ENCODE measurements at regions not wholly inside any gene's neighbourhood (a gene's known extent, or its start where the extent isn't known, plus 50 kb on each side); places are given as distances from the start of the nearest gene placed in this dataset.

- no peaks in the 10 kb centered on the region for H3K4me1 ChIP-seq (ENCODE audit: insufficient read depth, low read length)
- H3K9me3 ChIP-seq (ENCODE audit: low read length), result no peaks in the 10 kb centered on the region
- no peak overlapping the region for H3K4me3 ChIP-seq (ENCODE audit: low read length)
- H3K27me3 ChIP-seq (ENCODE audit: insufficient read depth, low read length), result no peaks in the 10 kb centered on the region
- H3K36me3 ChIP-seq (ENCODE audit: insufficient read depth, low read length), result no peaks in the 10 kb centered on the region
- no peak overlapping the region for H2AFZ ChIP-seq (ENCODE audit: low read depth, low read length)
Observed at GRCh38 chr14:95635051-95635450, 51.2 kb upstream of the TCL1B start.
